SK-N-SH treated with all-trans-retinoic acid at 6 μM for 48 hours (cell line): ENCODE measurements at regions not wholly inside any gene's neighbourhood (a gene's known extent, or its start where the extent isn't known, plus 50 kb on each side); places are given as distances from the start of the nearest gene placed in this dataset.

Experiments used
- ATAC-seq: fragments of 200-7000 bp; cut with Tn5 transposase; 3 replicates; pipeline ENCODE4 v1.9.1; 2020; ENCODE audit warnings: mild to moderate bottlenecking, moderate library complexity
- ARNTL ChIP-seq: fragments of 450-650 bp; formaldehyde crosslinking; IDR thresholded peaks from 2 replicates; pipeline ENCODE4 v1.5.0; 2020; ENCODE audit warnings: low read depth, mild to moderate bottlenecking, moderate library complexity, borderline replicate concordance
- BACH2 ChIP-seq: fragments of 250-450 bp; sonication (Bioruptor Pico); IDR thresholded peaks from 2 replicates; pipeline ENCODE4 v1.9.0; 2021; ENCODE audit warnings: mild to moderate bottlenecking, borderline replicate concordance
- CSDC2 ChIP-seq: fragments of 250-450 bp; sonication (Bioruptor Pico); IDR thresholded peaks from 2 replicates; pipeline ENCODE4 v1.5.0; 2020; ENCODE audit warnings: mild to moderate bottlenecking, moderate library complexity
- GLIS3 ChIP-seq: fragments of 250-450 bp; sonication (Bioruptor Pico); IDR thresholded peaks from 2 replicates; pipeline ENCODE4 v1.5.0; 2020; ENCODE audit warnings: mild to moderate bottlenecking, moderate library complexity
- ISL1 ChIP-seq: fragments of 250-450 bp; sonication (Bioruptor Pico); IDR thresholded peaks from 2 replicates; pipeline ENCODE4 v2.1.2; 2022; ENCODE audit warnings: mild to moderate bottlenecking, moderate library complexity
- OSR1 ChIP-seq: fragments of 250-450 bp; sonication (Bioruptor Pico); IDR thresholded peaks from 2 replicates; pipeline ENCODE4 v1.8.0; 2022; ENCODE audit warnings: moderate library complexity, mild to moderate bottlenecking, inconsistent platforms
- PATZ1 ChIP-seq: fragments of 250-450 bp; sonication (Bioruptor Pico); IDR thresholded peaks from 2 replicates; pipeline ENCODE4 v1.8.0; 2020; ENCODE audit warnings: mild to moderate bottlenecking, moderate library complexity, borderline replicate concordance
- POU6F1 ChIP-seq: fragments of 250-450 bp; sonication (Bioruptor Pico); IDR thresholded peaks from 2 replicates; pipeline ENCODE4 v1.8.0; 2021; ENCODE audit warnings: low read depth, mild to moderate bottlenecking, moderate library complexity, borderline replicate concordance
- PPARA ChIP-seq: fragments of 250-450 bp; sonication (Bioruptor Pico); IDR thresholded peaks from 2 replicates; pipeline ENCODE4 v1.5.0; 2020; ENCODE audit warnings: mild to moderate bottlenecking, borderline replicate concordance
- RARB ChIP-seq: fragments of 250-450 bp; sonication (Bioruptor Pico); IDR thresholded peaks from 2 replicates; pipeline ENCODE4 v1.8.0; 2021; ENCODE audit warnings: mild to moderate bottlenecking, moderate library complexity
- SNAI2 ChIP-seq: fragments of 250-450 bp; sonication (Bioruptor Pico); IDR thresholded peaks from 2 replicates; pipeline ENCODE4 v1.5.0; 2020; ENCODE audit warnings: mild to moderate bottlenecking, moderate library complexity
- TCF4 ChIP-seq: fragments of 250-450 bp; sonication (Bioruptor Pico); IDR thresholded peaks from 2 replicates; pipeline ENCODE4 v1.8.0; 2021; ENCODE audit warnings: mild to moderate bottlenecking, moderate library complexity, borderline replicate concordance
- TOX ChIP-seq: fragments of 250-450 bp; sonication (Bioruptor Pico); IDR thresholded peaks from 2 replicates; pipeline ENCODE4 v1.8.0; 2021; ENCODE audit warnings: mild to moderate bottlenecking, moderate library complexity, borderline replicate concordance
- ZC3H10 ChIP-seq: fragments of 250-450 bp; sonication (Bioruptor Pico); IDR thresholded peaks from 2 replicates; pipeline ENCODE4 v1.5.1; 2021; ENCODE audit warnings: mild to moderate bottlenecking, moderate library complexity
- ZFP3 ChIP-seq: fragments of 250-450 bp; sonication (Bioruptor Pico); IDR thresholded peaks from 2 replicates; pipeline ENCODE4 v1.5.0; 2020; ENCODE audit warnings: mild to moderate bottlenecking, moderate library complexity
- ZNF565 ChIP-seq: fragments of 450-650 bp; formaldehyde crosslinking; conservative IDR thresholded peaks from 2 replicates; pipeline ENCODE4 v1.5.0; 2020; ENCODE audit warnings: low read depth, mild to moderate bottlenecking, moderate library complexity
- ZNF70 ChIP-seq: fragments of 450-650 bp; formaldehyde crosslinking; IDR thresholded peaks from 2 replicates; pipeline ENCODE4 v1.5.0; 2020; ENCODE audit warnings: mild to moderate bottlenecking, moderate library complexity
- ZNF8 ChIP-seq: fragments of 450-650 bp; formaldehyde crosslinking; IDR thresholded peaks from 2 replicates; pipeline ENCODE4 v1.5.0; 2020; ENCODE audit warnings: mild to moderate bottlenecking, moderate library complexity
- TF ChIP-seq, protein P1 (sequence below): fragments of 250-450 bp; sonication (Bioruptor Pico); IDR thresholded peaks from 2 replicates; pipeline ENCODE4 v1.5.1; 2020; ENCODE audit warnings: low read depth, mild to moderate bottlenecking, moderate library complexity
- TF ChIP-seq, protein P2 (sequence below): fragments of 250-450 bp; sonication (Bioruptor Pico); IDR thresholded peaks from 2 replicates; pipeline ENCODE4 v1.5.0; 2020; ENCODE audit warnings: mild to moderate bottlenecking, moderate library complexity

GRCh38 chrX:40471965-40472648 lies 108.7 kb upstream of the ATP6AP2 start:
- TF ChIP-seq ISL1 (no peak), RARB (CRISPR knock-in tag) (no peak), PATZ1 (CRISPR knock-in tag) (no peak), CSDC2 (CRISPR knock-in tag) (no peak), ZNF70 (CRISPR knock-in tag) (no peak), TCF4 (peak; percentile 27; the same call in 1 of the 2 replicates), OSR1 (no peak), SNAI2 (CRISPR knock-in tag) (no peak)
- ATAC-seq = peak; percentile 50

GRCh38 chrX:40470830-40471429 lies 109.8 kb upstream of the ATP6AP2 start:
- peak; percentile 38; the same call in 2 of the 3 replicates for ATAC-seq
- TF ChIP-seq ZNF70 (CRISPR knock-in tag) = no peak
- no peak for TF ChIP-seq ZC3H10 (CRISPR knock-in tag)
- no peak for TF ChIP-seq RARB (CRISPR knock-in tag)
- no peak for TF ChIP-seq PATZ1 (CRISPR knock-in tag)
- no peak for TF ChIP-seq ISL1
- no peak for TF ChIP-seq GLIS3 (CRISPR knock-in tag)
- no peak for TF ChIP-seq CSDC2 (CRISPR knock-in tag)
- no peak for TF ChIP-seq SNAI2 (CRISPR knock-in tag)
- no peak for TF ChIP-seq PPARA (CRISPR knock-in tag)
- no peak for TF ChIP-seq TCF4
- TF ChIP-seq ZFP3 (CRISPR knock-in tag) = no peak
- no peak for TF ChIP-seq ZNF8 (CRISPR knock-in tag)
- TF ChIP-seq TOX (CRISPR knock-in tag) = no peak
- TF ChIP-seq, protein P1, sequence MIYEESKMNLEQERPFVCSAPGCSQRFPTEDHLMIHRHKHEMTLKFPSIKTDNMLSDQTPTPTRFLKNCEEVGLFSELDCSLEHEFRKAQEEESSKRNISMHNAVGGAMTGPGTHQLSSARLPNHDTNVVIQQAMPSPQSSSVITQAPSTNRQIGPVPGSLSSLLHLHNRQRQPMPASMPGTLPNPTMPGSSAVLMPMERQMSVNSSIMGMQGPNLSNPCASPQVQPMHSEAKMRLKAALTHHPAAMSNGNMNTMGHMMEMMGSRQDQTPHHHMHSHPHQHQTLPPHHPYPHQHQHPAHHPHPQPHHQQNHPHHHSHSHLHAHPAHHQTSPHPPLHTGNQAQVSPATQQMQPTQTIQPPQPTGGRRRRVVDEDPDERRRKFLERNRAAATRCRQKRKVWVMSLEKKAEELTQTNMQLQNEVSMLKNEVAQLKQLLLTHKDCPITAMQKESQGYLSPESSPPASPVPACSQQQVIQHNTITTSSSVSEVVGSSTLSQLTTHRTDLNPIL (CRISPR knock-in tag) = no peak
- TF ChIP-seq BACH2 (CRISPR knock-in tag) = no peak
- TF ChIP-seq POU6F1 (CRISPR knock-in tag) = no peak
- TF ChIP-seq, protein P2, sequence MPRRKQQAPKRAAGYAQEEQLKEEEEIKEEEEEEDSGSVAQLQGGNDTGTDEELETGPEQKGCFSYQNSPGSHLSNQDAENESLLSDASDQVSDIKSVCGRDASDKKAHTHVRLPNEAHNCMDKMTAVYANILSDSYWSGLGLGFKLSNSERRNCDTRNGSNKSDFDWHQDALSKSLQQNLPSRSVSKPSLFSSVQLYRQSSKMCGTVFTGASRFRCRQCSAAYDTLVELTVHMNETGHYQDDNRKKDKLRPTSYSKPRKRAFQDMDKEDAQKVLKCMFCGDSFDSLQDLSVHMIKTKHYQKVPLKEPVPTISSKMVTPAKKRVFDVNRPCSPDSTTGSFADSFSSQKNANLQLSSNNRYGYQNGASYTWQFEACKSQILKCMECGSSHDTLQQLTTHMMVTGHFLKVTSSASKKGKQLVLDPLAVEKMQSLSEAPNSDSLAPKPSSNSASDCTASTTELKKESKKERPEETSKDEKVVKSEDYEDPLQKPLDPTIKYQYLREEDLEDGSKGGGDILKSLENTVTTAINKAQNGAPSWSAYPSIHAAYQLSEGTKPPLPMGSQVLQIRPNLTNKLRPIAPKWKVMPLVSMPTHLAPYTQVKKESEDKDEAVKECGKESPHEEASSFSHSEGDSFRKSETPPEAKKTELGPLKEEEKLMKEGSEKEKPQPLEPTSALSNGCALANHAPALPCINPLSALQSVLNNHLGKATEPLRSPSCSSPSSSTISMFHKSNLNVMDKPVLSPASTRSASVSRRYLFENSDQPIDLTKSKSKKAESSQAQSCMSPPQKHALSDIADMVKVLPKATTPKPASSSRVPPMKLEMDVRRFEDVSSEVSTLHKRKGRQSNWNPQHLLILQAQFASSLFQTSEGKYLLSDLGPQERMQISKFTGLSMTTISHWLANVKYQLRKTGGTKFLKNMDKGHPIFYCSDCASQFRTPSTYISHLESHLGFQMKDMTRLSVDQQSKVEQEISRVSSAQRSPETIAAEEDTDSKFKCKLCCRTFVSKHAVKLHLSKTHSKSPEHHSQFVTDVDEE (CRISPR knock-in tag) = no peak
- no peak for TF ChIP-seq ARNTL (CRISPR knock-in tag)
- TF ChIP-seq ZNF565 (CRISPR knock-in tag) = no peak
